Activated CD4-positive, CD25-positive, alpha-beta regulatory T cell treated with anti-CD3 and anti-CD28 coated beads, Interleukin-2, amount 50 U/mL, for 24 hours (primary cell): ENCODE measurements at regions not wholly inside any gene's neighbourhood (a gene's known extent, or its start where the extent isn't known, plus 50 kb on each side); places are given as distances from the start of the nearest gene placed in this dataset.

ENCODE experiments used
- ATAC-seq, 2 donors: fragments of 150-1000 bp; cut with Tn5 transposase; one replicate each; pipeline ENCODE4 v1.10.0; 2021; ENCODE audit warnings: mild to moderate bottlenecking in 1 of 2, moderate library complexity in 1 of 2

- ATAC-seq, result no peak
These were observed 510.4 kb upstream of the ARGLU1 start for GRCh38 chr13:107078229-107078765.

GRCh38 chr13:107076801-107077200, 508.9 kb upstream of the ARGLU1 start:
- ATAC-seq, result no peak

DNA sequence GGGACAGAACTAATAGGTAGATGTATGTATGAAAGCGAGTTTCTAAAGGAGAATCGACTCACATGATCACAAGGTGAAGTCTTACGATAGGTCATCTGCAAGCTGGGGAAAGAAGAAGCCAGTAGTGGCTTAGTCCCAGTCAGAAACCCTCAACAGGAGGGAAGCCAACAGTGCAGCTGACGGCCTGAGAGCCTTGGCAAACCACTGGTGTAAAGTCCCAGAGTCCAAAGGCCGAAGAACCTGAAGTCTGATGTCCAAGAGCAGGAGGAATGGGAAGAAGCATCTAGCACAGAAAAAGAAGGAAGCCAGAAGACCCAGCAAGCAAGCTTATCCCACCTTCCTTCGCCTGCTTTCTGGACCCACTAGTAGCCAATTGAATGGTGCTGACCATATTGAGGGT, 507.6 kb upstream of the ARGLU1 start:
- no peak for ATAC-seq

- no peak for ATAC-seq
These were observed 502.9 kb upstream of the ARGLU1 start for GRCh38 chr13:107070792-107071191.

DNA sequence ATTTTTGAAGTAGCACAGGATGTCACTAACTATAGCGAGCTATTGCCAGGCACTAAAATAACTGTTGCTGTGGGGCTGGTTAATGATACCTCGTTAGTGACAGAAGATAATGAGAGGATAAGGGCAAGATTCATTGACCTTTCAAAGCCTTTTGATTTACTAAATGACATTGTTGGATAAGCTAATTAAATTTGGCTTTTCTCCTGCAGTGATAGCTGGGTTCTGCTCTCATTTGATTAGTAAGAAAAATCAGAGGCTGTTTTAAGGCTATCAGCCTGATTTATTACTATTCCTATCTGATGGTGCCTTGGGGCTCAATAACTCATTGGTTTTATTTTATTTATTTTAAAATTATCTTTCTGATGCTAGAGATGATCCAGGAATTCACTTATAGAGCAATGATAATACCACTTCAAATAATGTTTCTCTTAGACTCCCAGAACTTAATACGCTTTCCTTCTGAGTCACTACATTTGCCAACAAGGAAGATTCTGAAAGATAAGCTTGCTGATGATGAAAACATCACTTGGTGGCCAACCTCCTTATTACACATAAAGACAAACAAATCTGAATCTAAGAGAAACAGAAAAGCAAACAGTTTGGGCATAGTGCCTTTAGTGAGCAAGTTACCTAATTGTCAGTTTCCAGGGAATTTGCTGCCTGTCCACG, 501.3 kb upstream of the ARGLU1 start:
- ATAC-seq, result no peak

DNA sequence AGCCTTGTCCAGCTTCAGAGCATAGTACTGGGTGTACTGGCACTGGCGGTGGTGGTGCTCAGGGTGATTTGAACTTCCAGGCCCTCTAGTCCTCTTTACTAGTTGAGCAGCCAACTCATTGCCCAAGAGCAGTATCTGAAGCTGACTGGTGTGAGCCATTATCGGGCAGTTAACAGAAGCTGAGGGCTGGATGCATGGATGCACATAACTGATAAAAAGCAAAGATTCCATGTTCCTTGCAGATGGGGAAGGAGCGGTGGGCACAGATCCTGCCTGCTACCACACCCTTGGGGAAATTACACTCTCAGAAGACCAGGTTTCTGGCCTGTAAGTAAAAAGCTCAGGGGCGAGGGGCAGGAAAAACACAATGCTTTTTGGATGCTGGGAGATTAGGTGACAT, 499.4 kb upstream of the ARGLU1 start:
- no peak for ATAC-seq

- ATAC-seq, result no peak
These were observed 498.4 kb upstream of the ARGLU1 start for GRCh38 chr13:107066355-107066754.

DNA sequence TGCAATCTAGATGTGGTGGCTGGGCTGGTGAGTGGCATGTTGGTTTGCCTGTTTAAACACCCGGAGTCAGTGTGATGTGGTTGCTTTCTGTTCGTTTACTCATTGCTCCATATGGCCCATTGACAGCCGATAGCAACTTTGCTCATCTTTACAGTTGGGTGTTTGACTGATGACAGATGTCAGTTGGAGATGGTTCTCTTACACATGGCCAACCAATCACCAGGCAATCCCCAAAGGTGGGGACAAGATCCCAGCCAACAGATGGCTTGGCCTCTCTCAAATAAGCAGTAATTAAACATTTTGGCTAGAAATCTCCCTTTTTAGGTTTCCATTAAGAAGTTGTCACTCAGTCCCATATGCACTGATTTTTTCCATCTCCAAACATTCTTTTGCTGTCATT, 497.1 kb upstream of the ARGLU1 start:
- no peak for ATAC-seq

DNA sequence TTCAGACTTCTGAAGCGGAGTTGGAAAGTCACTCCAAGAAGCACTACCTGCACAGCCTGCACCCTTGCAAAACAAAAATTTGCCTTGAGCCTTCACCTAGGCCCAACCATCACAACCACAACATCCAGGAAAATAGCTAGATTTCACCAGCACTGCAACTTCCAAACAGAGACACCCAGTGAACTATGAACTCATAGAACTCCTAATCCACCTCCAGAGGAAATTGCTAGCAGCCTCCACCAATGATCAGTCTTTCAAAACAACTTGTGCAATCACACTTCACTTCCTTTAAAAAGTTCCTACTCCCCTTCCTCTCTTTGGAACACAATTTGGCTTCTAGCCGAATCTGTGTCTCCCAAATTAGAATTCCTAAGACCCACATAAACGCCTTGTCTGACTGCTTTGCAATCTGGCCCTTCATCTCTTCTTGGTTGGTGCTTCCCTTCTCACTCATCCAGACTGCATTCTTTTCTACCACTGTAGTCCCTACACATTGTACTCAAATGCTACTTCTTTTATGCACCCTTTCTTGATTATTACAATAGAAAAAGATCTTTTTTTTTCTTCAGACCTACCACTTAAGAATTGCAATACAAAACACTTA, 489.2 kb upstream of the ARGLU1 start:
- ATAC-seq, result no peak

GRCh38 chr13:107043021-107043956, 475.4 kb upstream of the ARGLU1 start:
- no peak for ATAC-seq

DNA sequence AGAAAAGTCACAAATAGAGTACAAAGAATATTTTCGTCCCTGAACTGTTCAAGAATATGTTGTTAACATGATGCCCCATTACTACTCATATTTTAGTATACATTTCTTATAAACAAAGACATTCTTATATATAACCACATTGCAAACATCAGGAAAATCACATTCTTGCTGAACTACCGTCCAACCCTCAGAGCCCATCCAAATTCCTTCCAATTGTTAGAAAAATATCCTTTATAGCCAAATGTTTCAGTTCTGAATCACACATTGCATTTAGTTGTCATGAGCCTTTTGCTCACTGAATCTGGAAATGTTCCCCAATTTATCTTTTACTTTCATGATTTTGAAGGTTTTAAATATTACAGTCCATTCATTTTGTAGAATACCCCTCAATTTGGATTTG, 467.8 kb upstream of the ARGLU1 start:
- ATAC-seq, result no peak

DNA sequence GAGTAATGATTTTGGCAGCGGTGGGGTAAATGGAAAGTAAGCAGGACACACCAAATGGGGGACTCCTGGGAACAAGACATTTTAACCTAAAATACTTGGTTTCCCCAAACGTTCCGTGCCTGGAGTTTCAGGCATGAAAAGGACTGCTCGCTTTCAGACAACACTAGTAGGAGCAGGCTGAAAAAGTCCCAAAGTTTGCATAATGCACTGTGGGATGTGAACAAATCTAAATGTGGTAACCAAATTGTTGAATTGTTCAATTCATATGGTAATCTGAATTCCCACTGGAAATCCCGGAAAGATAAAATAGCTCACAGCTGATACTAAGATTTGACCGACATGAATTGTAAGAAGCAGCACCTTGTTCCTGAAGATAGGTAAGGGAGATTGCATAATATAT, 467.2 kb upstream of the ARGLU1 start:
- no peak for ATAC-seq

DNA sequence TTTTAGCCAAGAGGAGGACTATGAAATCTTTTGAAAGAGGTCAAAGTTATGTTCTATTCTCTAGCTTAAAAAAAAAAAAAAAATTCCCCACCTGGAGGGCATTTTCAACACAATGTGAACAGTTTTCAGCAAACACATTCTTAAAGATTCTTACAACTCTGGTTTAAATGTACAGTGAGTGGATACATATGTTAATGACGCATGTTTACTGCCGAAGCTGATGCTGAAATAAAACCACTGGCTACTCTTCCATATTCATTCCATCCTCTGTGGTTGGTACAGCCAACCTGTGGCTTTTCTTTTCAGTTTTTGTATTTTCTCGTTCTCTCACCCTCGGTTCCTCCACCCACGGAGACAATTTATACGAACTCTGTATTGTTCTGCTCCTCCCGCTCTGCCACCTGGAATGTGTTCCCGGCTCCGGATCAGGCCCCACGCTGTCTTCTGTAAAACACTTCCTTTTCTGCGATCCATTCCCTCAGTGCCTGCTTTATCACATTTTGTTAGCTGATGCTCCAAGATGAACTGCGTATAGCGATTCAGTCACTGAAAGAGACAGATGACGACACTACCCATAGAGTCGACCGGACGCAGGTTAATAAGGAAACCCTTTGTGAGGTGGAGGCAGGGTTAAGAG, 466.4 kb upstream of the ARGLU1 start:
- ATAC-seq, result no peak

GRCh38 chr13:107031716-107032115, 463.8 kb upstream of the ARGLU1 start:
- ATAC-seq, result no peak

- no peak for ATAC-seq
These were observed 460.8 kb upstream of the ARGLU1 start for GRCh38 chr13:107028751-107029150.

DNA sequence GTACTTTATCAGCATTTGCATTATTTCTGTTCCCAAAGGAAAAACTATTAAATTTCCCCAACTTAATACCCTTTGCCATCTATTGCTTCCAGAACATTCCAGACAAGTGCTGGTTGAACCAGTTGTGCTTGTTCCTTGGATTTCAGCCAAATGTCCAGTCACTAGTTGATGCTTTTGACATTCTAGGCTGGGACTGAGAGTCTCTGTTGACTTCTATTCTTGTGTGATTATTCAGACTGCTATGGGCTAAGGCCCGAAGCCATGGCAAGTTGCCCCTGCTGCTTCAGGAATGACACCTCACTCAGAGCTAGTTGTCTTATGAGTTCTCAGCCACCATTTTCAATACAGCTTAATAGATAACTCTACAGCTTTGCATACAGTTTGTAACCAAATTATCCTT, 458.1 kb upstream of the ARGLU1 start:
- no peak for ATAC-seq

DNA sequence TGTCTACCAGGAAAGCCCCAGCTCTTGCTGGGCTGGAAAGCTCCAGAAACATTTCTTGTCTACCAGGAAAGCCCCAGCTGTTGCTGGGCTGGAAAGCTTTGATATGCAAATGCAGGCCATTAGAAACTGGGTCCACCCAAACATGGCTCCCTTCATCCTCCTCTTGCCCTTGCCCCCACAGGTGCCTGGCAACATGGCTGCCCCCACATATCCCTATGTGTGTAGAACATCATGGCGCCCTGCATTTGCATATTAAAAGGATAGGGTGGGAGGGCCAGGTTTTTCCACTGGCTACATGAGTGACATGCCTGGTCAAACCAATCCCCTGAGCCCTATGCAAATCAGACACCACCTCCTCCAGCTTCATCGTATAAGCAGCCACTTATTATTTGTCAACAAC, 455.4 kb upstream of the ARGLU1 start:
- ATAC-seq, result no peak

- no peak for ATAC-seq
These were observed 452.5 kb upstream of the ARGLU1 start for GRCh38 chr13:107020393-107020792.

- no peak for ATAC-seq
These were observed 450.3 kb upstream of the ARGLU1 start for GRCh38 chr13:107018285-107018684.

DNA sequence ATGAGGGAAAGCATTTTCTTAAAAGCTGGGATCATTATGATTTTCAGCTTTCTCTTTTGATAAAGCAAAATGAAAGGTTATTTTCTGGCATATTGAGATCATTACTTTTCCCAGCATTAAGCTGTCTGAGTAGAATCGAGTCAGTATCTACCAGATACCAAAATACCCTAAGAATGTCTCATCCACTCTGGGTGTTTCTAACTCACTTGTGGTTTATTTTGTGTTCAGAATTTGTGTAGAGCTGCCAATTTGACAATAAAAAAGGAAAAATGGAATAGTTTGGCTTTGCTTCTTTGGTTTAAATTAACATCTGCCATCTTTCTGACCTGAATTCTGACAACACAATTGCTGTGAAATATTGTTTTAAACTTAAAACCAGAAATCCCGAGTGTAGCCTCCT, 438.7 kb upstream of the ARGLU1 start:
- ATAC-seq, result no peak

- no peak for ATAC-seq
These were observed 437.6 kb upstream of the ARGLU1 start for GRCh38 chr13:107005577-107005976.

GRCh38 chr13:107003911-107004310, 436.0 kb upstream of the ARGLU1 start:
- ATAC-seq, result no peak

GRCh38 chr13:106998664-106999063, 430.7 kb upstream of the ARGLU1 start:
- no peak for ATAC-seq
